WTC11 (cell line): ENCODE measurements at regions not wholly inside any gene's neighbourhood (a gene's known extent, or its start where the extent isn't known, plus 50 kb on each side); places are given as distances from the start of the nearest gene placed in this dataset.
A peak's percentile ranks its signal among the peaks of the same experiment; 100 is the strongest.

Source experiments
- ATAC-seq: fragments of 200-7000 bp; cut with Tn5 transposase; 2 replicates; pipeline ENCODE4 v1.10.0; 2021; ENCODE audit warnings: mild to moderate bottlenecking, moderate library complexity
- CTCF ChIA-PET: fragments of 300-600 bp; sonication (Branson Sonifier 250); formaldehyde crosslinking; loops from one replicate; lab custom pipeline; 2021; ENCODE audit warnings: antibody characterized with exemption; lab: Charles Lee
- POLR2A ChIA-PET: fragments of 350-600 bp; sonication (Branson Sonifier 250); formaldehyde crosslinking; loops from one replicate; lab custom pipeline; 2021; ENCODE audit warnings: antibody characterized with exemption; lab: Charles Lee
- DNase-seq: peaks from one replicate; pipeline ENCODE4 v3.0.0; 2021; ENCODE audit warnings: low spot score
- H3K27ac Mint-ChIP-seq: 2 replicates; pipeline ENCODE4 v1.8.0; 2021; ENCODE audit warnings: mixed read lengths
- H3K27me3 Mint-ChIP-seq: 2 replicates; pipeline ENCODE4 v1.8.0; 2021; ENCODE audit warnings: low read depth, mild to moderate bottlenecking, moderate library complexity, mixed read lengths
- H3K36me3 Mint-ChIP-seq: 2 replicates; pipeline ENCODE4 v1.8.0; 2021; ENCODE audit warnings: mixed read lengths
- H3K4me1 Mint-ChIP-seq: 2 replicates; pipeline ENCODE4 v1.8.0; 2022; ENCODE audit warnings: mixed read lengths
- H3K4me3 Mint-ChIP-seq: 2 replicates; pipeline ENCODE4 v1.8.0; 2021; ENCODE audit warnings: mild to moderate bottlenecking, moderate library complexity, mixed read lengths
- H3K9me3 Mint-ChIP-seq: 2 replicates; pipeline ENCODE4 v1.8.0; 2021; ENCODE audit warnings: mixed read lengths
- AR ChIP-seq: fragments of 250-450 bp; sonication (Bioruptor Pico); IDR thresholded peaks from 2 replicates; pipeline ENCODE4 v1.9.0; 2021; ENCODE audit warnings: mild to moderate bottlenecking
- ATF2 ChIP-seq: sonication (generic); formaldehyde crosslinking; IDR thresholded peaks from 2 replicates; pipeline ENCODE4 v1.8.1; 2022; ENCODE audit warnings: low read depth, missing genetic modification reagents, borderline replicate concordance
- CREM ChIP-seq: sonication (generic); formaldehyde crosslinking; IDR thresholded peaks from 2 replicates; pipeline ENCODE4 v1.8.1; 2022; ENCODE audit warnings: mild to moderate bottlenecking, missing genetic modification reagents, moderate library complexity
- CTCF ChIP-seq: fragments of 200-600 bp; IDR thresholded peaks from 2 replicates; pipeline ENCODE4 v1.8.0; 2022; ENCODE audit warnings: antibody characterized with exemption
- E2F4 ChIP-seq: sonication (generic); formaldehyde crosslinking; IDR thresholded peaks from 2 replicates; pipeline ENCODE4 v1.8.1; 2022; ENCODE audit warnings: low read depth, mild to moderate bottlenecking, moderate library complexity, missing genetic modification reagents, borderline replicate concordance
- FOXP1 ChIP-seq: sonication (generic); formaldehyde crosslinking; IDR thresholded peaks from 2 replicates; pipeline ENCODE4 v1.8.0; 2022; ENCODE audit warnings: missing genetic modification reagents, mild to moderate bottlenecking, moderate library complexity, borderline replicate concordance
- GABPB1 ChIP-seq: sonication (generic); formaldehyde crosslinking; IDR thresholded peaks from 2 replicates; pipeline ENCODE4 v1.8.1; 2023; ENCODE audit warnings: mild to moderate bottlenecking, missing genetic modification reagents
- GRHL2 ChIP-seq: fragments of 250-450 bp; sonication (Bioruptor Pico); IDR thresholded peaks from 2 replicates; pipeline ENCODE4 v1.8.0; 2022; ENCODE audit warnings: mild to moderate bottlenecking, moderate library complexity; ENCODE audit not compliant: insufficient replicate concordance, severe bottlenecking
- IRF2 ChIP-seq: sonication (generic); formaldehyde crosslinking; IDR thresholded peaks from 2 replicates; pipeline ENCODE4 v1.8.0; 2022; ENCODE audit warnings: low read depth, missing genetic modification reagents, borderline replicate concordance
- NFYB ChIP-seq: sonication (generic); formaldehyde crosslinking; conservative IDR thresholded peaks from 2 replicates; pipeline ENCODE4 v1.8.0; 2022; ENCODE audit warnings: low read depth, missing genetic modification reagents
- NR3C1 ChIP-seq: sonication (generic); formaldehyde crosslinking; conservative IDR thresholded peaks from 2 replicates; pipeline ENCODE4 v1.8.1; 2023; ENCODE audit warnings: low read depth, mild to moderate bottlenecking, missing genetic modification reagents
- OVOL2 ChIP-seq: fragments of 250-450 bp; sonication (Bioruptor Pico); IDR thresholded peaks from 2 replicates; pipeline ENCODE4 v1.9.0; 2021; ENCODE audit warnings: mild to moderate bottlenecking, borderline replicate concordance
- PRDM15 ChIP-seq: sonication (generic); formaldehyde crosslinking; IDR thresholded peaks from 2 replicates; pipeline ENCODE4 v1.8.0; 2022; ENCODE audit warnings: missing genetic modification reagents
- PREB ChIP-seq: sonication (generic); formaldehyde crosslinking; IDR thresholded peaks from 2 replicates; pipeline ENCODE4 v1.8.1; 2022; ENCODE audit warnings: mild to moderate bottlenecking, missing genetic modification reagents, moderate library complexity, borderline replicate concordance
- RELA ChIP-seq: sonication (generic); formaldehyde crosslinking; IDR thresholded peaks from 2 replicates; pipeline ENCODE4 v1.8.1; 2022; ENCODE audit warnings: missing genetic modification reagents, mild to moderate bottlenecking, borderline replicate concordance
- ZNF138 ChIP-seq: sonication (generic); formaldehyde crosslinking; conservative IDR thresholded peaks from 2 replicates; pipeline ENCODE4 v1.8.1; 2022; ENCODE audit warnings: mild to moderate bottlenecking, moderate library complexity, missing genetic modification reagents
- ZNF317 ChIP-seq: sonication (generic); formaldehyde crosslinking; IDR thresholded peaks from 2 replicates; pipeline ENCODE4 v1.8.1; 2023; ENCODE audit warnings: low read depth, mild to moderate bottlenecking, moderate library complexity, missing genetic modification reagents, borderline replicate concordance
- ZNF396 ChIP-seq: fragments of 250-450 bp; sonication (Bioruptor Pico); IDR thresholded peaks from 2 replicates; pipeline ENCODE4 v1.8.0; 2021; ENCODE audit warnings: mild to moderate bottlenecking, moderate library complexity, borderline replicate concordance
- ZNF512 ChIP-seq: sonication (generic); formaldehyde crosslinking; IDR thresholded peaks from 2 replicates; pipeline ENCODE4 v1.8.1; 2022; ENCODE audit warnings: missing genetic modification reagents, borderline replicate concordance
- ZNF671 ChIP-seq: fragments of 250-450 bp; sonication (Bioruptor Pico); IDR thresholded peaks from 2 replicates; pipeline ENCODE4 v1.8.0; 2021; ENCODE audit warnings: mild to moderate bottlenecking

- TF ChIP-seq ZNF512 (CRISPR knock-in tag), result no peak
- no peak for TF ChIP-seq E2F4 (CRISPR knock-in tag)
These were observed 927.6 kb upstream of the FANCL start (continued) for GRCh38 chr2:59168766-59169165.

GRCh38 chr2:59167514-59167913 lies 926.4 kb upstream of the FANCL start:
- peaks cover 22% of the 10 kb centered on the region for H3K4me1 Mint-ChIP-seq
- ATAC-seq, result 0 out of 2 replicates have a peak, but pooled peaks have one; percentile 50
- POLR2A ChIA-PET, result no interaction called here
- TF ChIP-seq AR (no peak), CREM (CRISPR knock-in tag) (no peak), CTCF (no peak), ATF2 (CRISPR knock-in tag) (no peak), IRF2 (CRISPR knock-in tag) (no peak), GRHL2 (no peak), PRDM15 (CRISPR knock-in tag) (no peak), ZNF396 (CRISPR knock-in tag) (no peak), FOXP1 (CRISPR knock-in tag) (no peak), RELA (no peak), ZNF138 (no peak), NR3C1 (CRISPR knock-in tag) (no peak), OVOL2 (CRISPR knock-in tag) (no peak), PREB (no peak), ZNF671 (CRISPR knock-in tag) (no peak), GABPB1 (CRISPR knock-in tag) (no peak), NFYB (CRISPR knock-in tag) (no peak), ZNF317 (CRISPR knock-in tag) (no peak)
- TF ChIP-seq, all 79 proteins: peak for 0
- DNase-seq, result no peak
- Mint-ChIP-seq H3K27me3 (no peaks in the 10 kb centered on the region; the same call in 1 of the 2 replicates), H3K9me3 (no peaks in the 10 kb centered on the region), H3K36me3 (no peaks in the 10 kb centered on the region), H3K27ac (no peak overlapping the region), H3K4me3 (no peak overlapping the region)
- CTCF ChIA-PET, result interaction anchor here (1.0 to 2.3 kb wide), 2 partner anchors 15 to 142 kb away, joined by 3 to 7 read pairs; no protein-coding TSS in a partner anchor
